HG03469 (cell line): ENCODE measurements at regions not wholly inside any gene's neighbourhood (a gene's known extent, or its start where the extent isn't known, plus 50 kb on each side); places are given as distances from the start of the nearest gene placed in this dataset.
"Not testable (repeated sequence)": the region's sequence is repeated elsewhere in the genome, so short reads cannot be mapped to it uniquely, and the experiment has no call there.

Source experiments
- ATAC-seq: cut with Tn5 transposase; IDR thresholded peaks from one replicate; pipeline ENCODE4 v1.9.1; 2021; ENCODE audit warnings: mild to moderate bottlenecking, moderate library complexity, moderate number of reproducible peaks; ENCODE audit not compliant: unreplicated experiment

DNA sequence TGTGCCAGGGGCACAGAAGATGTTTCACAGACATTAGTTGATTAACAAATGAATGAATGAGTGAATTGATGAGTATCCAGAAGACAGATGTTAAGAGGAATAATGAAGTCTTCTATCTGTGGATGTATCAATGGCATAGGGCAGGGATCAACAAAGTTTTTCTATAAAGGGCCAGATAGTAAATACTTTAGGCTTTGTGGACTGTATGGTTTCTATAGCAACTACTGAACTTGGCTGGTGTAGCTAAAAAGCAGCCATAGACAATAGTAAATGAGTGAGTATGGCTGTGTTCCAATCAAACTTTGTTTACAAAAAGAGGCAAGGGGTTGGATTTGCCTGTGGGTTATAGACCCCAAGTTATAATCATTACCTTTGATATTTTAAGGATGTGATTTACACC, 144.0 kb downstream of the PRL start:
- no peak for ATAC-seq

- ATAC-seq, result no peak
Measured at GRCh38 chr6:22153384-22154158, 143.3 kb downstream of the PRL start.

- ATAC-seq, result no peak
Measured at GRCh38 chr6:22155551-22155950, 141.3 kb downstream of the PRL start.

DNA sequence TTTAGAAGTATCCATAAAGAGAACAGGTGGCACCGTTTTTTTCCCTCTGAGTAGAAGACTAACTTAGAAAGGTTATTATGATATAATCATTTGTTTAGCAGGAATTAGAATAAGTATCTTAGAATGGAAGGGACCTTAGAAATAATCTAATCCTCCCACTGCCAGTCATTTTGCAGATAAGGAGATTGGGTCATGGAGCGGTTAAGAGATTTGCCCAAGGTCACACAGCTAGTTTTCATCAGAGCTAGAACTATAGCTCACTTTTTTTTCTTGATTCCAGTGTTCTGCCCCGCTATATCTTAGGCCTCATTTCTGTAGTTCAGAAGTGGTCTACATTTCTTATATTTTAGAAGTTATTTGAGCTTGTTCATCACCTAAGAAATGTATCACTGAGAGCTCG, 139.6 kb downstream of the PRL start:
- no peak for ATAC-seq

DNA sequence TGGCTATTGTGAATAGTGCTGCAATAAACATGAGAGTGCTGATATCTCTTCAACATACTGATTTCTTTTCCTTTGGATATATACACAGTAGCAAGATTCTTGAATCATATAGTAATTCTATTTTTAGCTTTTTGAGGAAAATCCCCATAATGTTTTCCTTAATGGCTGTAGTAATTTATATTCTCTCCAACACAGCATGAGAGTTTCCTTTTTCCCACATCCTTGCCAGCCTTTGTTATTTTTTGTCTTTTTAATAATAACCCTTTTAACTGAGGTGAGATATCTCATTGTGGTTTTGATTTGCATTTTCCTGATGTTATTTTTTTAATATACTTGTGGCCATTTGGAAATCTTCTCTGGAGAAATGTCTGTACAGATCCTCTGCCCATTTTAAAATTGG, 132.6 kb downstream of the PRL start:
- no peak for ATAC-seq

DNA sequence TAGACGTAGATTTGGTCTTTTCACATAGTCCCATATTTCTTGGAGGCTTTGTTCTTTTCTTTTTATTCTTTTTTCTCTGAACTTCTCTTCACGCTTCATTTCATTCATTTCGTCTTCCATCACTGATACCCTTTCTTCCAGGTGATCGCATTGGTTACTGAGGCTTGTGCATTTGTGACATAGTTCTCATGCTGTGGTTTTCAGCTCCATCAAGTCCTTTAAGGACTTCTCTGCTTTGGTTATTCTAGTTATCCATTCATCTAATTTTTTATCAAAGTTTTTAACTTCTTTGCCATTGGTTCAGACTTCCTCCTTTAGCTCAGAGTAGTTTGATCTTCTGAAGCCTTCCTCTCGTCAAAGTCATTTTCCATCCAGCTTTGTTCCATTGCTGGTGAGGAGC, 125.8 kb downstream of the PRL start:
- not testable (repeated sequence) for ATAC-seq

- ATAC-seq, result not testable (repeated sequence)
Measured at GRCh38 chr6:22171885-22172284, 125.0 kb downstream of the PRL start.

DNA sequence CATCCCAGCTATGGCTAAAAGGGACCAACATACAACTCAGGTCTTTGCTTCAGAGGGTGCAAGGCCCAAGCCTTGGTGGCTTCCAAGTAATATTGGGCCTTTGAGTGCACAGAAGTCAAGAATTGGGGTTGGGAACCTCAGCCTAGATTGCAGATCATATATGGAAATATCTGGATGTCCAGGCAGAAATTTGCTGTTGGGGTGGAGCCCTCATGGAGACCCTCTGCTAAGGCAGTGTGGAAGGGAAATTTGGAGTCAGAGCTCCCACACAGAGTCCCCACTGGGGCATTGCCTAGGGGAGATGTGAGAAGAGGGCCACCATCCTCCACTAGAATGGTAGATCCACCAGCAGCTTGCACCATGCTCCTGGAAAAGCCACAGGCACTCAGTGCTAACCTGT, 123.5 kb downstream of the PRL start:
- ATAC-seq, result no peak

- not testable (repeated sequence) for ATAC-seq
Measured at GRCh38 chr6:22180250-22180649, 116.6 kb downstream of the PRL start.

- ATAC-seq, result no peak
Measured at GRCh38 chr6:22184371-22184770, 112.5 kb downstream of the PRL start.

GRCh38 chr6:22189946-22190345, 106.9 kb downstream of the PRL start:
- no peak for ATAC-seq

DNA sequence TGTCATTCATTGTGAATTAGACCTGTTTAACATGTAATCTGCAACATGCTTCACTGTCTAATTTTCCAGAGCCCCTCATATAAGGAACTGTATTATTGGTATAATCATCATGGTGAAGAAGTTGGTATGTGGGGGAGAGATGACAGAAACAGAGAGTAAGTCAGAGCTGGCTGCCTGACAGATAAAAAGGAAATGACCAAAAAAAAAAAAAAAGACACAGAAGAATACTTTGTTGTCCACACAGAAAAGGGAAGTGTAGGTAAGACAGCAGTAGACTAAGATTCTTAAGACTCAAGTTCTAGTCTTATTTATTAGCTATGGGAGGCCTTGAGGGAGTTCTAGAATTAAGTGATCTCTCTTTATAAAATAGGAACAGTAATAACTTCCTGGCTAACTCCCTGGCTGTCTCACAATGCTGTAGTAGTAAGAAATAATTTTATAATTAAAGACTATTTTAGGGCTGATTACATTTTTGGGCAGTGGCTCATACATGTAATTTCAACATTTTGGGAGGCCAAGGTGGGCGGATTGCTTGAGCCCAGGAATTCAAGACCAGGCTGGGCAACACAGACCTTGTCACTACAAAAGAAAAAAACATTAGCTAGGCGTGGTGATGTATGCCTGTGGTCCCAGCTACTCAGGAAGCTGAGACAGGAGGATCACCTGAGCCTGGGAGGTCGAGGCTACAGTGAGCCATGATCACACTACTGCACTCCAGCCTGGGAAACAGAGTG, 102.5 kb downstream of the PRL start:
- no peak for ATAC-seq

DNA sequence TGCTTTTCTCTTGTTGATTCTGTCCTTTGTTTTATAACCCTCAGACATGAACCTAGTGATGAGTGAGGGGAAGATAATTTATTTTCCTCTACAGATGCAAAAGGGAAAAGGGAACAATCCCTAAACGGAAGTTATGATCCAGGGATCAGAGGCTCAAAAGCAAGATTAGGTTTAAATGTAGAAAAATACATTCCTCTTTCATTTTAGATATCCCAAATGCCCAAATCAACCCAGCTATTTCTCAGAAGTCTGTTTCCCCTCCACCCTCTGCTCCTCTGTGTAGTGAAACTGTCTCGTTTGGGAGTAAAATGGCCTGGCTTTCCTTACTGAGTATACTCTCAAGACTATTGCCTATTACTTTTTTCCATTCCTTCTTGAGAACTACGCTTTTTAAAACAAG, 97.1 kb downstream of the PRL start:
- ATAC-seq, result no peak

DNA sequence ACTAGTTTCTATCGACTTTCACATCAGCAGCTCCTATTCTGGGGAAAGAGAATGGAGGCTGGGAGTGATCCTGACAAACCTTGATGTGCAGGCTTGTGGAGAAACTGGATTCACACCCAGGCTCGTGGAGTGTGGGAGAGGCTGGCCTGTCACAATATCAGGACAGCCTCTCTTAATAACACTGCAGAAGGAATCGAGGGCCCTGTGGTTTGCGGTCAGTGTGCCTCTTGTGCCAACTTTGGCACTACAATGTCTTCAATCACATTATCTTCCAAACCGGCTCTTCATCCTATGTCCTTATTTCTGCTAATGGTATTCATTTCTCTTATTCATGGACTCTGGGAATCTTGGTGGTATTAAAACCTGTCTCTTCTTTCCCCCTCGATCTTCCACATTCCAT, 92.7 kb downstream of the PRL start:
- no peak for ATAC-seq

GRCh38 chr6:22205266-22205665, 91.6 kb downstream of the PRL start:
- ATAC-seq, result no peak

DNA sequence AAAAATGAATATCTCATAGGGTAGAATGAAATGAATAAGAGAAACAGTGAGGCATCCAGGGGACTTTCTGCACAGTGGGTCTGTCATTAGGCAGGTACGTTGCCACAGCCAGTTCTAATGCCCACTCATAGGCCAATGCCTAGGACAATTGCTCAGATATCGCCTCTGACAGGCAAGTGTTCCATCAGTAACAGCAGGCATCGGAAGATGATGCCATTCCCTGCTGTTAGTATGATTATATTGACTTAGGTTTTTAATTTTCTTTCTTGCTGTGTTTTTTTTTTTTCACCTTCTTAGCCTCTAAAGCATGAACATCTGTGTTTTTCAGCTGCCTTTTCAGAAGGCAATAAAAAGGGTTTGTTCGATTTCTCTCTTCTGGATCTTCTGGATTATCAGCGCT, 90.7 kb downstream of the PRL start:
- no peak for ATAC-seq

- no peak for ATAC-seq
Measured at GRCh38 chr6:22208026-22208425, 88.8 kb downstream of the PRL start.

DNA sequence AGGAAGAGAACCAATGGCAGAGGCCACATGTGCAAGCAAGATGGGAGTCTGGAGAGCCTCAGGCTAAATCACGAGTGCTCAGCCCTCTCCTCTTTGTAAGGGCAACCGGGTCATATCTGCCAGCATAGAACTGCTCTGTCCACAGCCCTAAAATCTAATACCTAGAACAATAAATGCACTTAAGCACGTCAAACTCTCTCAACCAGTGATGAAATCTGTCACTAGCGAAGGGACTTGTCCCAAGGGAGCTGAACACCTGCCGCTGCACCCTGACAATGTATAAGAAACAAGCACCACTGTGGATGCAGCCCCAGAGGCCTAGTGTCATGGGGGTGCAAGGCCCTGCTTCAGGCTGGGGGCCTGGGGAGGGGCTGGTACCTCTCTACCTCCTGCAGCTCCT, 82.5 kb downstream of the PRL start:
- no peak for ATAC-seq

- not testable (repeated sequence) for ATAC-seq
Measured at GRCh38 chr6:22215474-22215873, 81.4 kb downstream of the PRL start.

GRCh38 chr6:22218410-22218809, 78.4 kb downstream of the PRL start:
- ATAC-seq, result no peak

DNA sequence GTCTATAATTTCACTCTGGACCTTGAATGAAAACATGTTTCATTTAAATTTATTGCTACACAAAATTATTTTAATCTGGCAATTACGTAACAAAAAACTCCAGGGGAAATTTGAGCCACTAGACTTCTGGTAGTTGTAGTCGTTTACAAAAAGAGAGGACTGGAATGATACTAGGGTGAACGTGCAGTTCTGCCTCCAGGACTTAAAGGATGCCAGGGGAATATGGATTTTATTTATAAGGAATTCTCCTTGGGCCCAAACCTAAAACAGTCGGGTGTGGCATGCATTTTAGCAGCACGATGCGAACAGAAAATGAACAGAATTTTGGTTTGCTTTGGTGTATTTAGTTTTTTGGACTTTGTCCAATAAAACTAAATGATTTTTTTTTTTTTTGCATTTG, 76.9 kb downstream of the PRL start:
- ATAC-seq, result no peak

DNA sequence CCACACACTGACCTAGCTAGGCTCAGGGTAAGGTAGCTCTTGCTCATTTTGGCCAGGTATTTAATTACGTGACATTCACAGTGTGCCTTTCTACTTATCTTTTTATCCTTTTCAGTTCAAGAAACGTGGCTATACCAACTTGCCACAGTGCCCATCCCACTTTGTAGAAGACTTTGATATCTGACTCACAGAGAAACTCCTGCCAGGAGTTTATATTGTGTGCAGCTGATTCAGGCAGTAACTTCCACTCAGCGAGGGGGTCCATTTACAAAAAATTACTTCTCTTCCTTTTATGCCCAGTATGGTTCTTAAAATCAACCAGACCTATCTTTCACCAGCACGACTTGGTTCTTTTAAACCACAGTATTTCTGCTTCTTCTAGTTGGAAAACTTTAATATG, 75.6 kb downstream of the PRL start:
- ATAC-seq, result no peak
